ENCODE measurements at regions not wholly inside any gene's neighbourhood (a gene's known extent, or its start where the extent isn't known, plus 50 kb on each side); places are given as distances from the start of the nearest gene placed in this dataset.

DNA sequence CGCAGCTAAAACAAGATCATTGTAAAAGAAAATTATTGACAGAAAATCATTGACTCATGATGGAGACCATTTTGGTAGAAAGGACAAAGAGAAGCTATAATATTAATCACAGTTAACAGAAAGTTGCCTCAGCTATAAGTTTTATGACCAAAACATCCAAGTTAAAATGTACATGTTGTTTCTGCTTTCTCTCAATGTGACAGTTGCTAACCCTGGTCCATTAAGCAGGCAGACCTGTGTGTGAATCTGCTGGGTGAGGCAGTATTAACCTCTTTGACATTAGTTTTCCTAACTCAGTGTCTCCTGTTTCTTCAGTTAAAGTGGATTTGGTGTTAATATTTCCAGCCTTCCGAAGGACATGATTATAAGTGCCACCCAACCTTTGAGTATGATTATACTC is 94.8 kb upstream of the DCLK2 start:
- 91 to 92% methylated on average over 2 of the region's 2 CpGs for WGBS, 2 donors
- TF ChIP-seq, protein P1, sequence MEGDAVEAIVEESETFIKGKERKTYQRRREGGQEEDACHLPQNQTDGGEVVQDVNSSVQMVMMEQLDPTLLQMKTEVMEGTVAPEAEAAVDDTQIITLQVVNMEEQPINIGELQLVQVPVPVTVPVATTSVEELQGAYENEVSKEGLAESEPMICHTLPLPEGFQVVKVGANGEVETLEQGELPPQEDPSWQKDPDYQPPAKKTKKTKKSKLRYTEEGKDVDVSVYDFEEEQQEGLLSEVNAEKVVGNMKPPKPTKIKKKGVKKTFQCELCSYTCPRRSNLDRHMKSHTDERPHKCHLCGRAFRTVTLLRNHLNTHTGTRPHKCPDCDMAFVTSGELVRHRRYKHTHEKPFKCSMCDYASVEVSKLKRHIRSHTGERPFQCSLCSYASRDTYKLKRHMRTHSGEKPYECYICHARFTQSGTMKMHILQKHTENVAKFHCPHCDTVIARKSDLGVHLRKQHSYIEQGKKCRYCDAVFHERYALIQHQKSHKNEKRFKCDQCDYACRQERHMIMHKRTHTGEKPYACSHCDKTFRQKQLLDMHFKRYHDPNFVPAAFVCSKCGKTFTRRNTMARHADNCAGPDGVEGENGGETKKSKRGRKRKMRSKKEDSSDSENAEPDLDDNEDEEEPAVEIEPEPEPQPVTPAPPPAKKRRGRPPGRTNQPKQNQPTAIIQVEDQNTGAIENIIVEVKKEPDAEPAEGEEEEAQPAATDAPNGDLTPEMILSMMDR (IDR thresholded peaks at IDR 0.05), result no peak
- TF ChIP-seq POLR2A (IDR thresholded peaks at IDR 0.05) (no peak), EP300 (IDR thresholded peaks at IDR 0.05) (no peak)
- no peaks in the 10 kb centered on the region for H3K27me3 ChIP-seq

DNA sequence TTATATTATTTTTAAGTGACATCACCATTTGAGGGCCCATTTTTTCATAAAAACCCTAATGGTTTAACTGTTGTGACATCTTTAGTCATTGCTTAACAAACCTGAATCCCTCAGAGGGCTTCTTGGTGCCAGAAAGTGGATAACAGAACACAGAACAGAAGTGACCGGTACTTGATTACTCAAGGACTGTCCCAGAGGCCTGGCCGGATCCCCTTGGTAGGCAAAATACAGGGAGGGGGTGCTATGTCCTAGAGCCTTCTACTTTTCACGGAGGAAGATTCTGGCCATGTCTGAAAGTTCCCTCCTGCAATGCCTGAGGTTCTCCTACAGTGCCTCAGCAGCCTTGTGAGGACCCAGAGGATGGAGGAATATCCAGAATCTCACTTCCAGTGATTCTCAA is 94.3 kb upstream of the DCLK2 start:
- Histone ChIP-seq H3K9me3 (no peaks in the 10 kb centered on the region), H3K4me3 (no peak overlapping the region), H3K27me3 (no peaks in the 10 kb centered on the region), H3K36me3 (no peaks in the 10 kb centered on the region), H3K27ac (no peak overlapping the region), H3K4me1 (peaks cover 0 to 18% (median 6%) of the 10 kb centered on the region in 4 donors)
- DNase-seq (ENCODE audit: low spot score in 2 of 2), result no peak
- WGBS, 2 donors, result 85 to 93% methylated on average over 3 of the region's 3 CpGs
- no peak for TF ChIP-seq EP300 (IDR thresholded peaks at IDR 0.05)
- TF ChIP-seq, protein P1 (IDR thresholded peaks at IDR 0.05), result no peak
- TF ChIP-seq POLR2A (IDR thresholded peaks at IDR 0.05), result no peak

More for the DNA sequence above, 94.8 kb upstream of the DCLK2 start:
- no peaks in the 10 kb centered on the region for H3K36me3 ChIP-seq
- DNase-seq (ENCODE audit: low spot score in 2 of 2), result no peak
- H3K27ac ChIP-seq, result no peak overlapping the region
- no peaks in the 10 kb centered on the region for H3K9me3 ChIP-seq
- H3K4me1 ChIP-seq, result peaks cover 0 to 18% (median 6%) of the 10 kb centered on the region in 4 donors
- H3K4me3 ChIP-seq, result no peak overlapping the region

DNA sequence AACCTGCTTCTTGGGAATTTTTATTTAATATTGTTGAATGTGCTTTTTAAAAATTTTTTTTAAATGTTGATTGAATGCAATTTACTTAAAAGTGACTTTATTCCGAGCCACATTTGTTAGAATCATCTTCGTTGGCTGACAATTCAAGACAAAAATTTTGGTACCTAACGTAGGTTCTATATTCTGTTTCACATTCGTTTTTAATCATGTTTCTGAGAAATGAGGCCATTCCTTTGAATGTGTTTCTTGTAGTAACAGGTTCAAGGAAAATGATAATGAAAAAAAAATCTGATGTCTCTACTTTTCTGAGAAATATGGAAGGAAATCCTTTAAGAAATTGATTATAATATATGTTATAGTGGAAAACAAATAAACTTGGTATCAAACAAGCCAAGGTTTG is 92.3 kb upstream of the DCLK2 start:
- H3K36me3 ChIP-seq, result no peaks in the 10 kb centered on the region
- TF ChIP-seq, protein P1 (IDR thresholded peaks at IDR 0.05), result no peak
- TF ChIP-seq EP300 (IDR thresholded peaks at IDR 0.05), result no peak
- no peak for TF ChIP-seq POLR2A (IDR thresholded peaks at IDR 0.05)
- H3K4me3 ChIP-seq, result no peak overlapping the region
- DNase-seq (ENCODE audit: low spot score in 2 of 2), result no peak
- WGBS, 2 donors, result 93 to 95% methylated on average over 4 of the region's 4 CpGs
- no peaks in the 10 kb centered on the region for H3K9me3 ChIP-seq
- no peaks in the 10 kb centered on the region for H3K27me3 ChIP-seq
- no peak overlapping the region for H3K27ac ChIP-seq
- H3K4me1 ChIP-seq, result peaks cover 0 to 18% (median 6%) of the 10 kb centered on the region in 4 donors

DNA sequence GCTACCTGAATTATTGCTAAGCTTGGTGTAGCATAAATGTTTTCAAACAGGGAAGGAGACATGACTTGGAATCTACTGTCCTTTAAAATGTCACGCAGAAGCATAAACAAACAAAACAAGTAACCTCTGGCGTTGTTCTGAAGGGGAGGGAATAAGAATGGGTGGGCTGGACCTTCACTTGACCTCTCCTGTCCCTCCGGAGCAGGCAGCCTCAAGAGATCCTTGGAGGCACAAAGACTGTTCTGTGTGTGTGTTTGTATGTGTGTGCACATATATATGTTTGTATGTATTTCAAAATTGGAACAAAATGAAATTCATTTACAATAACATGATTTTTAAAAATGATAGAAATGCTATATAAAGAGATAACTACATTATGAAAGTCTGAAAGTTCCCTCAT is 91.3 kb upstream of the DCLK2 start:
- 9 to 19% methylated on average over 3 of the region's 3 CpGs for WGBS, 2 donors
- no peak for TF ChIP-seq POLR2A (IDR thresholded peaks at IDR 0.05)
- TF ChIP-seq, protein P1 (IDR thresholded peaks at IDR 0.05), result no peak
- no peak for TF ChIP-seq EP300 (IDR thresholded peaks at IDR 0.05)
- H3K4me3 ChIP-seq, result no peak overlapping the region
- no peaks in the 10 kb centered on the region for H3K36me3 ChIP-seq
- H3K27me3 ChIP-seq, result no peaks in the 10 kb centered on the region
- no peaks in the 10 kb centered on the region for H3K9me3 ChIP-seq
- no peak overlapping the region for H3K27ac ChIP-seq
- H3K4me1 ChIP-seq, result peaks cover 0 to 18% (median 6%) of the 10 kb centered on the region in 4 donors
- no peak for DNase-seq (ENCODE audit: low spot score in 2 of 2)

DNA sequence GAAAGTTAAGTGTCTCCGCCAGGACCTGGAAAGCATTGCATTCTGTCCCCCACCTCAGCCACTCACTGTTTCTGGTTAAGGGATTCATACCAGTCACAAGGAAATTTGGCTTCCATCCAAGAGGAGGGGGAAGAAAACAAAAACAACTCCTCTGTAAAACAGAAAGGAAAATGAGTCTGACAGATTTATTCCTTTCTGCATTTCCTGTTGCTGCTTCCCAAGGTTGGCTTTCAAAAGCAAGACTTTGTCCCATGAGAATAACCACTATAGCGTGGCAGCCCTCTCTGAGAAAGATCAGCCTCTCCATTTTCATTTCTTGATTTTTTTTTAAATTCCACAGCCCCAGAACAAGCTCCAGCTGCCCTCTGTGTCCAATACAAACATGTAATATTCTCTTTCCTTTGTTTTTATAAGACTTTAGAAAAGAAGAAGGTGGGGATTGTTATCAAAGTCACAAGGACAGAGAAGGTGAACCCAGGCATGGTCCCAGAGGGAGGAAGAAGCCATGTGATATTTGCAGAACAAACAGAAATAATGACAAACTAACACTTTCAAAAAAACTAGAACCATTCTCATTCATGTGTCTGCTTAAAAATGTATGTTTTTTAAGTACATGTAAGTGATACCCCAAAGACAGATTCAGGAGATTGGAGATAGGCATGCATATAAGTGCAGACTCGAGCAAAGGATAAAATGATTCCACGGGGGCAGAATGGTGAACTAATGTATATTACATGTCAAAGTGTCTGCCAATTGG is 90.7 kb upstream of the DCLK2 start:
- no peaks in the 10 kb centered on the region for H3K36me3 ChIP-seq
- DNase-seq (ENCODE audit: low spot score in 2 of 2), result no peak
- no peaks in the 10 kb centered on the region for H3K27me3 ChIP-seq
- no peak overlapping the region for H3K27ac ChIP-seq
- peaks cover 0 to 18% (median 6%) of the 10 kb centered on the region in 4 donors for H3K4me1 ChIP-seq
- WGBS, 2 donors, result 37 to 39% methylated on average over 4 of the region's 4 CpGs
- no peak overlapping the region for H3K4me3 ChIP-seq
- H3K9me3 ChIP-seq, result no peaks in the 10 kb centered on the region
- TF ChIP-seq, protein P1 (IDR thresholded peaks at IDR 0.05), result no peak
- TF ChIP-seq POLR2A (IDR thresholded peaks at IDR 0.05), result no peak
- no peak for TF ChIP-seq EP300 (IDR thresholded peaks at IDR 0.05)
